22Rv1 (cell line): ENCODE measurements at regions not wholly inside any gene's neighbourhood (a gene's known extent, or its start where the extent isn't known, plus 50 kb on each side); places are given as distances from the start of the nearest gene placed in this dataset.

ENCODE experiments used
- ZFX ChIP-seq: fragments of 450-650 bp; IDR thresholded peaks from 2 replicates; pipeline ENCODE4 v1.6.1; 2017; ENCODE audit warnings: antibody characterized with exemption, borderline replicate concordance
- TF ChIP-seq, protein P1 (sequence below): fragments of 450-650 bp; IDR thresholded peaks from 2 replicates; pipeline ENCODE4 v1.5.1; 2017; ENCODE audit warnings: mild to moderate bottlenecking

DNA sequence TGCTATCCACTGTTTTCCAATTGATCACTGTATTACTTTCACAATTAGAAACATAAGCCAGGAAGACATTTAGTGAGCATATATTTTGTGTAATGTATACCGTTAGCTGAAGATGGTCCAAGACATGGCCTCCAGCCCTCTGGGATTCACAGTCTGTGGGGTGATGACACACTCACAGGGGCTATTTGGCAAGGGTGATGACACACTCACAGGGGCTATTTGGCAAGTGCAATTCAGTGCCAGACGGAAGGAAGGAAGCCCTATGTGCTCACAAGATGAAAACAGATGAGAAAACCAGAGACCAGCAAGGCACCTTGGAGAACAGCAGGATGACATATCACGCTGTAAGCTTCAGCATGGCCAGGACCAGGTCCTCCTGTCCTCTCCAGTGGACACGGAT, 183.7 kb downstream of the MBOAT1 start:
- no peak for TF ChIP-seq ZFX
- TF ChIP-seq, protein P1, sequence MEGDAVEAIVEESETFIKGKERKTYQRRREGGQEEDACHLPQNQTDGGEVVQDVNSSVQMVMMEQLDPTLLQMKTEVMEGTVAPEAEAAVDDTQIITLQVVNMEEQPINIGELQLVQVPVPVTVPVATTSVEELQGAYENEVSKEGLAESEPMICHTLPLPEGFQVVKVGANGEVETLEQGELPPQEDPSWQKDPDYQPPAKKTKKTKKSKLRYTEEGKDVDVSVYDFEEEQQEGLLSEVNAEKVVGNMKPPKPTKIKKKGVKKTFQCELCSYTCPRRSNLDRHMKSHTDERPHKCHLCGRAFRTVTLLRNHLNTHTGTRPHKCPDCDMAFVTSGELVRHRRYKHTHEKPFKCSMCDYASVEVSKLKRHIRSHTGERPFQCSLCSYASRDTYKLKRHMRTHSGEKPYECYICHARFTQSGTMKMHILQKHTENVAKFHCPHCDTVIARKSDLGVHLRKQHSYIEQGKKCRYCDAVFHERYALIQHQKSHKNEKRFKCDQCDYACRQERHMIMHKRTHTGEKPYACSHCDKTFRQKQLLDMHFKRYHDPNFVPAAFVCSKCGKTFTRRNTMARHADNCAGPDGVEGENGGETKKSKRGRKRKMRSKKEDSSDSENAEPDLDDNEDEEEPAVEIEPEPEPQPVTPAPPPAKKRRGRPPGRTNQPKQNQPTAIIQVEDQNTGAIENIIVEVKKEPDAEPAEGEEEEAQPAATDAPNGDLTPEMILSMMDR: no peak
